CD14-positive monocyte (primary cell): ENCODE measurements at regions not wholly inside any gene's neighbourhood (a gene's known extent, or its start where the extent isn't known, plus 50 kb on each side); places are given as distances from the start of the nearest gene placed in this dataset.

ENCODE experiments used
- DNase-seq, 3 donors: peaks; one replicate each; pipeline ENCODE4 v3.0.0-alpha.2; 2011 to 2022
- H2AFZ ChIP-seq: 2 replicates; pipeline ENCODE4 v1.6.0; 2012; ENCODE audit warnings: mild to moderate bottlenecking, low read depth, low read length, inconsistent platforms; ENCODE audit not compliant: insufficient read depth, poor library complexity, severe bottlenecking
- H3K27ac ChIP-seq, 2 donors: 1 replicate in 1 of 2; 2 replicates in 1 of 2; pipeline ENCODE4 v1.5.1; 2012 to 2013; ENCODE audit warnings: low read length in 2 of 2, control low read depth in 1 of 2, inconsistent platforms in 1 of 2, low read depth in 1 of 2, mild to moderate bottlenecking in 1 of 2
- H3K27me3 ChIP-seq, 2 donors: one replicate each; pipeline versions ENCODE4 v1.6.0 to v1.6.1; 2011 to 2013; ENCODE audit warnings: low read length in 2 of 2; ENCODE audit not compliant: control insufficient read depth in 2 of 2, insufficient read depth in 2 of 2
- H3K36me3 ChIP-seq, 2 donors: replicated peaks in 1 of 2; 1 replicate in 1 of 2; 2 replicates in 1 of 2; pipeline versions ENCODE4 v1.5.1 to v1.6.1; 2012 to 2013; ENCODE audit warnings: low read length in 2 of 2, control low read depth in 1 of 2, inconsistent platforms in 1 of 2, mild to moderate bottlenecking in 1 of 2; ENCODE audit not compliant: insufficient read depth in 2 of 2, control insufficient read depth in 1 of 2
- H3K4me1 ChIP-seq, 2 donors: 1 replicate in 1 of 2; 2 replicates in 1 of 2; pipeline versions ENCODE4 v1.5.1 to v1.6.1; 2012 to 2013; ENCODE audit warnings: low read length in 2 of 2, control low read depth in 1 of 2, inconsistent platforms in 1 of 2, mild to moderate bottlenecking in 1 of 2, moderate library complexity in 1 of 2; ENCODE audit not compliant: insufficient read depth in 2 of 2, control insufficient read depth in 1 of 2
- H3K4me2 ChIP-seq: replicated peaks from 2 replicates; pipeline ENCODE3; 2012; ENCODE audit warnings: low read length, moderate library complexity, mild to moderate bottlenecking; ENCODE audit not compliant: poor library complexity, severe bottlenecking; ENCODE audit errors: extremely low read depth
- H3K4me3 ChIP-seq, 3 experiments: fragments of 200-600 bp in 1 of 3; sonication (generic) in 1 of 3; replicated peaks in 1 of 3; 1 replicate in 2 of 3; 2 replicates in 1 of 3; pipeline ENCODE4 v1.5.1; 2011 to 2013; ENCODE audit warnings: low read length in 3 of 3, mild to moderate bottlenecking in 3 of 3, control low read depth in 2 of 3, low read depth in 2 of 3, inconsistent platforms in 1 of 3, moderate library complexity in 1 of 3
- H3K79me2 ChIP-seq: 2 replicates; pipeline ENCODE4 v1.6.0; 2012; ENCODE audit warnings: mild to moderate bottlenecking, control low read depth, inconsistent platforms, low read length, moderate library complexity; ENCODE audit not compliant: insufficient read depth
- H3K9ac ChIP-seq: 2 replicates; pipeline ENCODE4 v1.6.0; 2017; ENCODE audit warnings: low read length, mild to moderate bottlenecking; ENCODE audit not compliant: insufficient read depth, poor library complexity, severe bottlenecking
- H3K9me3 ChIP-seq, 2 donors: replicated peaks in 1 of 2; 1 replicate in 1 of 2; 2 replicates in 1 of 2; pipeline versions ENCODE4 v1.5.1 to v1.6.1; 2012 to 2013; ENCODE audit warnings: low read length in 2 of 2, control low read depth in 1 of 2; ENCODE audit not compliant: control insufficient read depth in 1 of 2, insufficient read depth in 1 of 2
- H4K20me1 ChIP-seq: 2 replicates; pipeline ENCODE4 v1.6.0; 2012; ENCODE audit warnings: mild to moderate bottlenecking, low read length, control low read depth, moderate library complexity; ENCODE audit not compliant: insufficient read depth
- H3K27ac Mint-ChIP-seq, 7 donors: one replicate each; pipeline ENCODE4 v1.8.0; 2020; ENCODE audit warnings: mild to moderate bottlenecking in 7 of 7, mixed read lengths in 7 of 7, moderate library complexity in 6 of 7, inconsistent platforms in 2 of 7
- H3K27me3 Mint-ChIP-seq, 3 donors: one replicate each; pipeline ENCODE4 v1.8.0; 2021 to 2022; ENCODE audit warnings: low read depth in 3 of 3, mild to moderate bottlenecking in 3 of 3, mixed read lengths in 3 of 3, moderate library complexity in 3 of 3, inconsistent platforms in 1 of 3
- H3K36me3 Mint-ChIP-seq, 2 donors: one replicate each; pipeline ENCODE4 v1.8.0; 2020; ENCODE audit warnings: mixed read lengths in 2 of 2, inconsistent platforms in 1 of 2, mild to moderate bottlenecking in 1 of 2
- H3K4me1 Mint-ChIP-seq: one replicate; pipeline ENCODE4 v1.8.0; 2020; ENCODE audit warnings: mild to moderate bottlenecking, mixed read lengths
- H3K4me3 Mint-ChIP-seq, 2 donors: one replicate each; pipeline ENCODE4 v1.8.0; 2020; ENCODE audit warnings: mild to moderate bottlenecking in 2 of 2, mixed read lengths in 2 of 2, moderate library complexity in 1 of 2
- H3K9me3 Mint-ChIP-seq, 7 donors: one replicate each; pipeline ENCODE4 v1.8.0; 2020 to 2022; ENCODE audit warnings: mixed read lengths in 7 of 7, mild to moderate bottlenecking in 6 of 7, moderate library complexity in 6 of 7, inconsistent platforms in 2 of 7
- CTCF ChIP-seq: fragments of 200-600 bp; IDR thresholded peaks from one replicate; pipeline ENCODE4 v1.8.0; 2022; ENCODE audit warnings: antibody characterized with exemption, mild to moderate bottlenecking
- WGBS: methylation state at CpG from one replicate; pipeline ENCODE4 v1.1.5; 2013; ENCODE audit warnings: missing lambda C conversion rate; ENCODE audit not compliant: insufficient coverage; 5-methylcytosine and 5-hydroxymethylcytosine counted together
- intact Hi-C, 2 donors: fragments of 100-400 bp; cut with micrococcal nuclease; formaldehyde crosslinking; loops; one replicate each; pipeline versions ENCODE4 v1.15.0 to v1.15.1; 2023

- Mint-ChIP-seq H3K4me3 (no peak overlapping the region), H3K4me1 (no peaks in the 10 kb centered on the region), H3K36me3 (no peaks in the 10 kb centered on the region), H3K9me3 (peaks cover 10 to 15% (median 11%) of the 10 kb centered on the region in 7 donors), H3K27ac (no peak overlapping the region), H3K27me3 (no peaks in the 10 kb centered on the region)
- no peaks in the 10 kb centered on the region for H4K20me1 ChIP-seq
- no peak overlapping the region for H3K4me2 ChIP-seq
- WGBS: 100% methylated on average over 2 of the region's 4 CpGs
- intact Hi-C loops: no loop called here
- H3K9ac ChIP-seq: no peak overlapping the region
- no peak for DNase-seq
- H3K9me3 ChIP-seq: peaks cover 0 to 9% of the 10 kb centered on the region in 2 donors
- H3K79me2 ChIP-seq: no peaks in the 10 kb centered on the region
- no peaks in the 10 kb centered on the region for H3K36me3 ChIP-seq
- no peak overlapping the region for H3K4me3 ChIP-seq
- no peaks in the 10 kb centered on the region for H3K4me1 ChIP-seq
- H3K27me3 ChIP-seq: no peaks in the 10 kb centered on the region
- no peak overlapping the region for H3K27ac ChIP-seq
- TF ChIP-seq CTCF: no peak
- no peak overlapping the region for H2AFZ ChIP-seq
Measured at GRCh38 chr4:101630319-101630986, 160.1 kb upstream of the BANK1 start.

- Mint-ChIP-seq H3K9me3 (peaks cover 0 to 10% (median 6%) of the 10 kb centered on the region in 7 donors), H3K36me3 (no peaks in the 10 kb centered on the region), H3K4me3 (no peak overlapping the region), H3K4me1 (no peaks in the 10 kb centered on the region), H3K27ac (no peak overlapping the region), H3K27me3 (no peaks in the 10 kb centered on the region)
- H3K4me1 ChIP-seq: no peaks in the 10 kb centered on the region
- H3K27ac ChIP-seq: no peak overlapping the region
- no peaks in the 10 kb centered on the region for H3K36me3 ChIP-seq
- H2AFZ ChIP-seq: no peak overlapping the region
- no peak overlapping the region for H3K9ac ChIP-seq
- WGBS: 100% methylated on average over 1 of the region's 2 CpGs
- TF ChIP-seq CTCF: no peak
- no peak overlapping the region for H3K4me3 ChIP-seq
- no peak for DNase-seq
- no peaks in the 10 kb centered on the region for H4K20me1 ChIP-seq
- intact Hi-C loops: no loop called here
- H3K79me2 ChIP-seq: no peaks in the 10 kb centered on the region
- H3K27me3 ChIP-seq: no peaks in the 10 kb centered on the region
- no peaks in the 10 kb centered on the region for H3K9me3 ChIP-seq
- no peak overlapping the region for H3K4me2 ChIP-seq
Measured at GRCh38 chr4:101621120-101621519, 169.4 kb upstream of the BANK1 start.
